22Rv1 (cell line): ENCODE measurements at regions not wholly inside any gene's neighbourhood (a gene's known extent, or its start where the extent isn't known, plus 50 kb on each side); places are given as distances from the start of the nearest gene placed in this dataset.

Experiments
- ZFX ChIP-seq: fragments of 450-650 bp; IDR thresholded peaks from 2 replicates; pipeline ENCODE4 v1.6.1; 2017; ENCODE audit warnings: antibody characterized with exemption, borderline replicate concordance
- TF ChIP-seq, protein P1 (sequence below): fragments of 450-650 bp; IDR thresholded peaks from 2 replicates; pipeline ENCODE4 v1.5.1; 2017; ENCODE audit warnings: mild to moderate bottlenecking

DNA sequence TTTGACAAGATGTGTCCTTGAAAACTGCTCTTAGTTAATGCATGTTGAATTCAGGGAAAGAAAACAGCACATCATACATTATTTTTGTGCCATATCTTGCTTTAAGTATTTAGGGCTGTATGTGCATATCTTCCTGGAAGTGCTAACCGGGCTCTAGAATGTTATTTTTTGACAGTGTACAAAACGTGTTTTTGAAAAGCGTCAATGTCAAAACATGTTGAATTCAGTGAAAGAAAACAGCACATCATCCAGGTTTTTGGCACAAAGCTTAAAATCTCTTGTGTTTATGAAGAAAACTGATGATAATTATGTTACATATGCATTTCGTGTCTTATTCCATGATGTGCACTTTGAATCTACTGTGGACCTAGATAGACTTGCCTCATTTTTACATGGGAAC lies 82.7 kb downstream of the ASCL4 start:
- TF ChIP-seq, protein P1, sequence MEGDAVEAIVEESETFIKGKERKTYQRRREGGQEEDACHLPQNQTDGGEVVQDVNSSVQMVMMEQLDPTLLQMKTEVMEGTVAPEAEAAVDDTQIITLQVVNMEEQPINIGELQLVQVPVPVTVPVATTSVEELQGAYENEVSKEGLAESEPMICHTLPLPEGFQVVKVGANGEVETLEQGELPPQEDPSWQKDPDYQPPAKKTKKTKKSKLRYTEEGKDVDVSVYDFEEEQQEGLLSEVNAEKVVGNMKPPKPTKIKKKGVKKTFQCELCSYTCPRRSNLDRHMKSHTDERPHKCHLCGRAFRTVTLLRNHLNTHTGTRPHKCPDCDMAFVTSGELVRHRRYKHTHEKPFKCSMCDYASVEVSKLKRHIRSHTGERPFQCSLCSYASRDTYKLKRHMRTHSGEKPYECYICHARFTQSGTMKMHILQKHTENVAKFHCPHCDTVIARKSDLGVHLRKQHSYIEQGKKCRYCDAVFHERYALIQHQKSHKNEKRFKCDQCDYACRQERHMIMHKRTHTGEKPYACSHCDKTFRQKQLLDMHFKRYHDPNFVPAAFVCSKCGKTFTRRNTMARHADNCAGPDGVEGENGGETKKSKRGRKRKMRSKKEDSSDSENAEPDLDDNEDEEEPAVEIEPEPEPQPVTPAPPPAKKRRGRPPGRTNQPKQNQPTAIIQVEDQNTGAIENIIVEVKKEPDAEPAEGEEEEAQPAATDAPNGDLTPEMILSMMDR = no peak
- no peak for TF ChIP-seq ZFX
